IPS DF 19.7 (cell line): ENCODE measurements at regions not wholly inside any gene's neighbourhood (a gene's known extent, or its start where the extent isn't known, plus 50 kb on each side); places are given as distances from the start of the nearest gene placed in this dataset.
"Not testable (repeated sequence)": the region's sequence is repeated elsewhere in the genome, so short reads cannot be mapped to it uniquely, and the experiment has no call there.

Source experiments
- DNase-seq: peaks from one replicate; pipeline ENCODE4 v3.0.0-alpha.2; 2013; ENCODE audit warnings: low read depth, low spot score

DNA sequence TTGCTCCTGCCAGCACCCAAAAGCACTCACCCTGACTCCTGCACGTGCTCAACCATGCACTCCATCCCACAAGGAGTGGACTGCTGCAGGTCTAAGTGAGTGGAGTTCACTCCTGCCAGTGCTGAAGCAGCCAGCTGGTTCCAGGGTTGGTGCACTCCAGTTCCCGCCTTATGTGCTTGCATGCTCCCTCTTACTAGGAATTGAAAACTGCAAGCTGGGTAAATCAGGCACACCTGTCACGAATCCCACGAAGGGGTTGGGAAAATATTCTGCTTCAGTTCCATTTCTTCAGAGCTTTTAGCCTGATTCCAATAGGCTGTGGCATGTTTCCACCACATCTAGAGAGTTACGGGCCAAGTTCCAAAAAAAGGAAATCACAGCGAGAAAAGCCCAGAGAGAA is 1365.5 kb upstream of the CHAC2 start:
- no peak for DNase-seq

GRCh38 chr2:52396836-52397235 is 1364.9 kb upstream of the NRXN1 start:
- no peak for DNase-seq

DNA sequence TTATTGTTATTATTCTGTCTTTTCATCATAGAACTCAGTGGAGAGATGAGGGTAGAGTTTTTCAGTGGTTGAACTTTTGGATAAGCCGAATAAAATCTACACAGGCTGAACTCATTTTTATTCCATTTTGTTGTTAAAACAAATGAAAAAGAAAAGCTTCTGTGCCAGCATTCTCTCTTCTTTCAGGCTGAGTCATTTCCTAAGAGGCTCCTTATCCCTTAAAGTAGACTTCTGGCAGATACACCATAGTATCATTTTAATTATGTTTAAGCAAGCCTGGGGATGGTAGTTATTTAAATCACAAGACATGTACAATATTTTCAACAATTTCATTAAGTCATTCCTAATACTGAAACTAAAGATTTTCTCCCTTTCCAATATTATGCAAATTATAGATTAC is 1364.0 kb upstream of the NRXN1 start:
- no peak for DNase-seq

GRCh38 chr2:52391621-52392020 is 1359.7 kb upstream of the NRXN1 start:
- DNase-seq = no peak

GRCh38 chr2:52390651-52391050 is 1358.7 kb upstream of the NRXN1 start:
- no peak for DNase-seq

GRCh38 chr2:52387937-52388590 is 1356.1 kb upstream of the NRXN1 start:
- no peak for DNase-seq

- no peak for DNase-seq
These were observed 1354.6 kb upstream of the NRXN1 start for GRCh38 chr2:52386433-52387030.

- no peak for DNase-seq
These were observed 1351.6 kb upstream of the NRXN1 start for GRCh38 chr2:52383541-52383940.

- no peak for DNase-seq
These were observed 1337.2 kb upstream of the NRXN1 start for GRCh38 chr2:52369178-52369577.

DNA sequence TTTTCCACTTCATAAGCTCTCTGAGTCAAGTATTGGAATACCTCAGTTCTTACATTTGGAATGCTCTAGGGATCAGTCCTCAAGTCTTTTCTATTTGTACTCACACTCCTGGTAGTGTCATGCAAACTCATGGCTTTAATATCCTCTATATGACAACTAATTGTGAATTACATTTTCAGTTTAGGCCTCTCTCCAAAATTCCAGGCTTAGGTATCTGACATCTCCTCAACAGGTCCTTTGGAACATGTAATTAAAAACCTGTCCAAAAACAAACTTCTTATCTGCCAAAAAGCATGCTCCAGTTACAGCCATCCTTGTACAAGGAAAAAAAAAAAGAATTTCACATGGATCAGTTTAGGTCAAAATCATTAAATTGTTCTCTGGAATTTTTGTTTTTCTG is 1336.2 kb upstream of the NRXN1 start:
- no peak for DNase-seq

GRCh38 chr2:52365946-52366345 is 1334.0 kb upstream of the NRXN1 start:
- no peak for DNase-seq

- no peak for DNase-seq
These were observed 1324.6 kb upstream of the NRXN1 start for GRCh38 chr2:52356556-52356955.

- no peak for DNase-seq
These were observed 1315.4 kb upstream of the NRXN1 start for GRCh38 chr2:52347292-52347691.

DNA sequence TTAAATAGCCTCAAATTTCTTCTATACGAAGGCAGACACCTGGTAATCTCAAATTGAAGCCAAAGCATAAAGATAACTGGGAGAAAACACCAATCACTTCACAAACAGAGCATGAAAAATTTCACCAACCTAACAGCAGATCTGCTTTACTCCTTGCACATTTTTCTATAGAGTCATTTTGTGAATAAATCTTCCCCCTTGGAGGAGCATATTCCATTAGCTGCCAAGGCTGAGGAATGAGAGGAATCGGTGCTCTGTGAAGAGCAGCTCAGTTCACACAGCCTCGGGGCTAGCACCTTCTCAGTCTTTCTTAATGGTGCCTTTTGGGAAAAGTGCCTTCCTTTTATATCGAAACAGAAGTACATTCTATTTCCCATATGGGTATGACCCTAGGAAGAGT is 1313.7 kb upstream of the NRXN1 start:
- no peak for DNase-seq

- DNase-seq = no peak
These were observed 1313.2 kb upstream of the NRXN1 start for GRCh38 chr2:52345082-52345481.

DNA sequence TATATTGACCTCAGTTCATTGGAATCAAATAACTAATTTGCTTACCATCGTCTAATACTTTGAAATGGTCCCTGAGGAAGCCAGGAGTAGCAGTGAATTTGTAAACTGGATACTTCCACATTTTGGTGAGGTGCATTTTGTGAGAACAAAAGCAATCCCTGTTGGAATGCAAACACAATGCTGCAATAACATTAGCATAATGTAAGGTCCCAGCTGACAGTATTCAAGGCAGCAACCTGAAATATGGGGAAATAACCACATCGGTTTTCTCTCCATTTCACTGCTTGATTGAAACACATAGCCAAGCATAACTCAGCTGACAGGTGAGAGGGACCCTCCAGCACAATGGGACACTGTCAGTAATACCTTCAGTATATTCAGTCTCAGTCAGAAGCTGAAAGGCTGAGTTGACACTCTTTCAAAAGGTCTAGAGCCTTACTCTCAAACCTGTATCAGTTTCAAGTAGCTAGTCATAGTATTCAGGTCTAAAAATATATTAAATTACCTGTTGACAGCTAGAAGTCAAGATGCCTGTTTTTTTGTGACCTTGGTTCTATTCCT is 1311.9 kb upstream of the NRXN1 start:
- no peak for DNase-seq

- no peak for DNase-seq
These were observed 1311.1 kb upstream of the NRXN1 start for GRCh38 chr2:52343010-52343409.

DNA sequence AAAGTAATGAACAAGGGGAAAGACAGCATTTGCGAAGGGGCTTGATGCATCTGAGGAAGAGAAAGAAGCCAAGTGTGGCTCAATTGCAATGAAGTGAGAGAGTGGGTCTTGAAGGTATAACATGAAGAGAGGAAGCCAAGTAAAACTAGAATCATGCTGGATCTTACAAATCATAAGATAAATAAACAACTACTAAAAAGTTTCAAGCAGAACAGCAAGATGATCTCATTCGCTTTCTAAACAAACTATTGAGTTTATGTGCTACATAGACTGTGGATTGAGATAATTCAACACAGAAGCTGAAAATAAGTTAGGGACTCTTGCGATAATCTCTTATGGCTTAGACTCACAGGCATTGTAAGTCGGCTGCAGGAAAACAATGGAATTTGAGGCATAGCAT is 1310.5 kb upstream of the NRXN1 start:
- DNase-seq = no peak

DNA sequence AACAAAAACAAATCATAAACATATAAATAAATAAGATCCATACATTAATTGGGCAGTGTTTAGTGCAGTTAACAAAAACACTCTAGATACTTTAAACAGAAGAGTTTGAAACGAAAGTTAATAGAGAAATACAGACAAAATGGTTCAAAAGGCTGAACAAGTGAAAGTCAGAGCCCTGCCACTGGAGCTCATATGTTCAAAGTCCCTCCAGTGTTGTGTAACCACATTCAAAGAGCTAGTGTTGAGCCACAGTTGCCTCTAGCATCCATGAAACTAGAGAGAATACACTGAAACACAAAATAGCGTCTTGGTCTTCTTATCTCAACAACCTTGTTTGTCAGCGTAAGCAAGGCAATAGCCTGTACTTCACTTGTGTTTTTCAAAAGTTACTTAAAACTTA is 1309.8 kb upstream of the NRXN1 start:
- DNase-seq = no peak

- no peak for DNase-seq
These were observed 1308.2 kb upstream of the NRXN1 start for GRCh38 chr2:52340171-52340570.

GRCh38 chr2:52337786-52338185 is 1305.9 kb upstream of the NRXN1 start:
- DNase-seq = not testable (repeated sequence)

- DNase-seq = no peak
These were observed 1305.0 kb upstream of the NRXN1 start for GRCh38 chr2:52336951-52337350.

- DNase-seq = peak; percentile 35
These were observed 1303.8 kb upstream of the NRXN1 start for GRCh38 chr2:52335727-52336126.
